Thyroid gland (tissue), 4 donors: ENCODE measurements at regions not wholly inside any gene's neighbourhood (a gene's known extent, or its start where the extent isn't known, plus 50 kb on each side); places are given as distances from the start of the nearest gene placed in this dataset.

Experiments used
- POLR2A ChIP-seq, 2 donors: fragments of 450-650 bp; IDR thresholded peaks; one replicate each; pipeline ENCODE4 v1.6.1; 2017; ENCODE audit warnings: antibody characterized with exemption in 2 of 2, mild to moderate bottlenecking in 2 of 2, moderate library complexity in 1 of 2
- TF ChIP-seq, protein P1 (sequence below), 6 experiments: fragments of 200-600 bp in 3 of 6; fragments of 450-650 bp in 3 of 6; sonication (generic) in 3 of 6; IDR thresholded peaks; one replicate each; pipeline ENCODE4 v1.5.1; 2016 to 2019; ENCODE audit warnings: antibody characterized with exemption in 6 of 6, mild to moderate bottlenecking in 2 of 6, inconsistent platforms in 1 of 6, moderate library complexity in 1 of 6

DNA sequence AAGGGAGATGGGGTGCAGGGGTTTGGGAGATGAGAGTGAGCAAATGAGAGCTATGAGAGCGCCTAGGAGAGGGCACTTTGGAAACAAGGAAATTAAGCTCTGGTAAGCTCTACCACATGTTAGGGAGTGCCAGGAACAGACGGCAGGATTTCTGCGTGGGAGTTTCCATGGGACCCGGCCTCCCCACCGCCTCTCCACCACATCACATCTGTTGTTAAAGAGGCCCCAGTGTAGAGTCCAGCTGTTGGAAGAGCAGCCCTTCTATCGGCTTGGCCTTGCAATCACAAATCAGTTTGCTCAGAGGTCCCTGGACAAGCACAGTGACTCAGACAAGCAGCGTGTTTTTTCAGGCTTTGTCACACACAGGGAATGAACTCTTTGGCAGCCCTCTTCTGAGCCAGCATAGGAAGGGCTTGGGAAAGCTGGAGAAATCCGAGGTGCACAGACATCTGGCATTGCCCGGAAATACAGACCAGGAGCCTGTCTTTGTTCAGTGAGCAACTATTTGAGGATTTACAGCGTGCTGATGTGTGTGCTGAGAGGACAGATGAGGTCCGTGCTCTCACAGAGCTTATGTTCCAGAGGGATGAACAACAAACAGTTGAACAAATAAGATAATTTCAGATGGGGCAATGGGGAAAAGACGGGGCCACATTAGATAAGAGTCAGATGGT, 370.6 kb upstream of the PROK2 start:
- TF ChIP-seq, protein P1, sequence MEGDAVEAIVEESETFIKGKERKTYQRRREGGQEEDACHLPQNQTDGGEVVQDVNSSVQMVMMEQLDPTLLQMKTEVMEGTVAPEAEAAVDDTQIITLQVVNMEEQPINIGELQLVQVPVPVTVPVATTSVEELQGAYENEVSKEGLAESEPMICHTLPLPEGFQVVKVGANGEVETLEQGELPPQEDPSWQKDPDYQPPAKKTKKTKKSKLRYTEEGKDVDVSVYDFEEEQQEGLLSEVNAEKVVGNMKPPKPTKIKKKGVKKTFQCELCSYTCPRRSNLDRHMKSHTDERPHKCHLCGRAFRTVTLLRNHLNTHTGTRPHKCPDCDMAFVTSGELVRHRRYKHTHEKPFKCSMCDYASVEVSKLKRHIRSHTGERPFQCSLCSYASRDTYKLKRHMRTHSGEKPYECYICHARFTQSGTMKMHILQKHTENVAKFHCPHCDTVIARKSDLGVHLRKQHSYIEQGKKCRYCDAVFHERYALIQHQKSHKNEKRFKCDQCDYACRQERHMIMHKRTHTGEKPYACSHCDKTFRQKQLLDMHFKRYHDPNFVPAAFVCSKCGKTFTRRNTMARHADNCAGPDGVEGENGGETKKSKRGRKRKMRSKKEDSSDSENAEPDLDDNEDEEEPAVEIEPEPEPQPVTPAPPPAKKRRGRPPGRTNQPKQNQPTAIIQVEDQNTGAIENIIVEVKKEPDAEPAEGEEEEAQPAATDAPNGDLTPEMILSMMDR (IDR thresholded peaks at IDR 0.05), result no peak
- TF ChIP-seq POLR2A (IDR thresholded peaks at IDR 0.05), result no peak
